ENCODE measurements at regions not wholly inside any gene's neighbourhood (a gene's known extent, or its start where the extent isn't known, plus 50 kb on each side); places are given as distances from the start of the nearest gene placed in this dataset.

DNA sequence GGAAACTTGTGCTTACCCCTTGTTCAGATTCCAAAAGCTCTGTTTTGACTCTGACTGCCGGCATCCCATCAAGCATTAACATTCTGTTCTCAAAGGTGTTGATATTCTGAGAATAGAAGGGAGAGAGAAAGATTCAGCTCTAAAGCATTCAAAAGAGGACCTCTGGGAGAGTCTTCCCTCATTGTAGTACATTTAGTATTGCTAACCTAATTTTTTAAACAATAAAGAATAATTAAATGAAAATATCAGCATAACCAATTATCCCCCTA lies 190.3 kb downstream of the KLF12 start:
- H3K27ac ChIP-seq, result peak overlapping the region in 2 of 21 experiments; percentile 45 to 64
- no peak overlapping the region for H3K4me3 ChIP-seq

DNA sequence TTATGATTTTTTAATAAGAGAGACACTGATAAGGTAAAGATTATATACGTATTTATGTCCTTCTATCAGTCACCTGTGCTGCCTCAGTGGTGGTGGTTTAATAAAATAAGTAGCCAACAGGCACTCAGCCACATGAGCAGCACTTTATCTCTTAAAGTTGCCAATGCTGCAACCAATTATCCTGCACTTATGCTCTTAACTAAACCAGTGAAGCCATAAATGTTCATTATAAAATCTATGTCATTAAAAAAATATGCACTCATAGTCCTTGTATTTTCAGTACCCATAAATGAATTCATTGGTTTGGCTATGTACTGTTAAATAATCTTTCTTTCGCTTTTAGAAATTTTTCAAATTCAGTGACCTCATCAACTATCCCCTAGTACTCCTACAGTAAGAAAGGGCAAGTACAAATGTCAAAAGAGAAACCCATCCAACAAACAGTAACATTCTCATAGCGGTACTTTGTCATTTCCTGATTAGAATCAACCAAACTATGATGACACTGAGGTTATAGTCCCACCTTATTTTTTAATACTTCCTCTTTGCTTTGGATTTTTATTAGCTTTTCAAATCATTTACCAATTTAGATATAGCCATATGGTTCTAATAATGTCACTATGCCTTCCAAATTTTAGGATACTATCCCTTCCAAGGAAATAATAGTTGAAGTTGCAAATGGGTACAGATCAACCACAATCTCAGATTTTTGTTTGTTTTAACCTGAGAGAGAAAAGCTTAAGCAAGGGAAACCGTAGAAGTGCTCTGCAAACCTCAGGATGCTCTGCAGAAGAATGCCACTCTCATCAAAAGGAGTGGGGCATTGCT lies 190.9 kb downstream of the KLF12 start:
- Histone ChIP-seq H3K27ac (peak overlapping the region in 2 of 21 experiments; percentile 45 to 64), H3K4me3 (no peak overlapping the region)

DNA sequence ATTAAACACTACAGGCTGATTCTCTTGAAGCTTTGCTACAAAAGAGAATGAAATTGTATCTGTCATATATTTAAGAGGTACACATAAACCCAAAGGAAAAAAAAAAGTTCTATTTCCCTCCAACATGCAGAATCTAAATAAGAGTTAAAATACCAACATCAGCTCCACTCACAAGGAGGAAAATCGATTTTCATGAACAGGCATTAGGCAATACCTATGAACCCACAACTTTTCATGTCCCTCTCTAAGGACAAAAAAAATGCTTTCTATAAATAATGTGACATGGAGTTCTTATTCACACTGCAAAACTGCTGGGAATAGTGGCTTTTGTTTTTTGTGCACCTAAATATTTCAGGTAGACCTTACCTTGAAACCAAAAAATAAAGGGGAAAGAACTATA lies 192.5 kb downstream of the KLF12 start:
- Histone ChIP-seq H3K27ac (no peak overlapping the region), H3K4me3 (no peak overlapping the region)

DNA sequence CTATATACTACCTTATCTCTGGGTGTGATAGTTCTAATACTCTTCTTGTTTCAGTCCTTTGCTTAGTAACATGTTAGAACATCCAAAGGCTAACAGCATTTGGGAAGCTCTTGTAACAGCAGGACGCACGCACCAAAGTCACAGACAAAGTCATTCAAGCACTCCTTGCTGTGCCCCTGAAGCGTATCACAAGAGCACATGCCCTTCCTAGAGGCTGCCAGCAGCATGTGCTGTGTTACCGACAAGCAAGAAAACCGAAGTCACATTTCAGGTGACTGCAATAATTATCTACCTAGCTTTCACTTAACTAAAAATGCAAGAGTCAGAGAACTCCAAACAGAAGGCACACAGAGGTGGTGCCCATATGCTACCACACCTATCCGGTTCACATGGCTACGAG lies 194.1 kb downstream of the KLF12 start:
- H3K27ac ChIP-seq, result no peak overlapping the region
- H3K4me3 ChIP-seq, result no peak overlapping the region

DNA sequence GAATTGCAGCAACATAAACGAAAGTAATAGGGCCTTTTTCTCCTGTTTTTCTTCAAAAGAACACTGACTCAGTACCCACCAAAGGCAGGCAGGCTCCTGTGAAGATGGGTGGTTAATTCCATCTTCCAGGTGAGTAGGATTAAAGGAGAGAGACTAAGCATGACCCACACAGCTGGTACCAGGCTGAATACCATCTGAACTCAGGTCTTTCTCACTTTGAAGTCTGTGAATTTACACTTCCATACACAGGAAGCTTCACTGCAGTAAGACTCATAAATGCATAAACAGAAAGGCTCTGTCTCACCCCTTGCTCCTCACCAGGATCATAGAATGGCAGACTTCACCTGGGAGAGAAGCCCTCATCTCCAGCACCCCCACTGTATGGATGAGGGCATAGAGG lies 194.6 kb downstream of the KLF12 start:
- H3K27ac ChIP-seq, result no peak overlapping the region

DNA sequence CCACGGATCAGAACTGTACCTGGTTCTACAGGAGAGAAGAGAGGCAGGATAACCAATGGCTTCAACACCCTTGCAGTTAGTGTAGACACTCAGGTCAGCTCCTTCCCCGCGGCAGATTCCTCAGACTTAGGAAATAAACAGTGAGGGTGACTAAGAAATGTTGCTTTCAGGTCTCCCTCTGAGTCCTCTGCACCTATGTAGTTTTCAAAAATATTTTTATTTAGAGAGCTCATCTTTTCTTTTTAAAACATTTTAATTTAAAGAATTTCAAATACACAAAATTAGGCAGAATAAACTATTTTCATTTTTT lies 195.2 kb downstream of the KLF12 start:
- no peak overlapping the region for H3K4me3 ChIP-seq
- H3K27ac ChIP-seq, result no peak overlapping the region

More for the DNA sequence above, 194.6 kb downstream of the KLF12 start:
- H3K4me3 ChIP-seq, result no peak overlapping the region

DNA sequence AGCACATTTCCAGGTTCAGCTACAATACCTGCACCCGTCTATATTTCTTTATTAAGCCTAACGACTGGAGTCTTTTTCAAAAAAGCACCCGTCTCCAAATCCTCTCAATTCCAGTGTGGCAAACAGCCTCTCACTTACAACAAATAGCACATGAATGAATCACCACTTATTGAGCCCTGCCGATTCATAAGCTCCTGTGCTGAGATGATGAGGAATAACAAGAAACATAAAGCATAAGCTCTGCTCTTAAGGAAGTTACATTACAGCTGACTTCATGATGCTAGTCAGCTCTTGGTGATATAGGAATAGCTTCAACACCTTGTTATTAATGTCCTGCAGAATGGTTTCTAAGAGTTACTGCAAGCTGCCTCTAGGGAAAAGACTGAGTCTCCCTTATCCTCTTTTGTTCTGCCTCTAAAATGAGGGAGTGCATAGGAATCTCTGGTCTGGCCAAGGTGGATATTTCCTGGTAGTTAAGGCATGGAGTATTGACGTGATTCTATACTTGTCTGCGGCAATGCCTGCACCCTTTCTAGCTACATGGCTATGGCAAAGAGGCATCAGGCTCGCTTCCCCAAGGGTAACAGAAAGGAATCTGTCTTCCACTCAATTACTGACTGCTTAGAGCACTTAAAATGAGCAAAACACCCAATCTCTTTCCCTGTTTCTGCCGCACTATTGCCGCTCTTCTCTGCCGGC lies 195.7 kb downstream of the KLF12 start:
- no peak overlapping the region for H3K27ac ChIP-seq
- H3K4me3 ChIP-seq, result no peak overlapping the region

DNA sequence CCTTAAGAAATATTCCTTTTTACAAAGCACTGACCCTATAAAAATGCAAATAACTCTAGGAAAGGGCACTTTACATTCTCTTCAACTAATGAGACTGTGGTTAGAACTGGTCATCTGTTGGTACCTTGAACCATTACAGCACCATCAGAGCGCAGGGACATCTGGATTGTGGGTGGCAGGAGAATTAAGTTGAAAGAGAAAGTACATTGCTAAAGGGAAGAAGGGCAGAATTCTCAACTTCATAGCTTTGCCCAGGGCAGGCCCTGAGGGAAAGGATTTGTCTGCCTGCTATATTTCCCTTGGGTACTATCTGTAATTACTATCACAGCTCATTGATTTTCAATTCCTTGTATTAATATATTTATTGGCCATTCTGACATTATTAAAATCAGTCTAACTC lies 196.8 kb downstream of the KLF12 start:
- no peak overlapping the region for H3K4me3 ChIP-seq
- no peak overlapping the region for H3K27ac ChIP-seq

DNA sequence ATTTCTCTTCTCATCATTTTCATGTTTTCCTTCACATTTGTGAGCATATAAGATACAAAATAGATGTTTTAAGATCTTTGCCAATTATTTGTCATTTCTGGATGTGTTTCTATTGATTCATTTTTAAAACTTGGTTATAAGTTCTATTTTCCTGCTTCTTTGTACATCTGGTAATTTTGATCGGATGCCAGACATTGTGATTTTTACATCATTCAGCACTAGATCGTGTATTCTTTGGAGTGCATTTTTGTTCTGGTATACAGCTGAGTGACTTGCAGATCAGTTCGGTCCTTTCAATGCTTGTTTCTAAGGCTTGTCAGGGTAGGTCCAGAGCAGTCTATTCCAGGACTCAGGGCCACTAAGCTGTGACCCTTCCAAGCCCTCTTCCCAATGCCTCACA lies 198.2 kb downstream of the KLF12 start:
- Histone ChIP-seq H3K27ac (no peak overlapping the region), H3K4me3 (no peak overlapping the region)

DNA sequence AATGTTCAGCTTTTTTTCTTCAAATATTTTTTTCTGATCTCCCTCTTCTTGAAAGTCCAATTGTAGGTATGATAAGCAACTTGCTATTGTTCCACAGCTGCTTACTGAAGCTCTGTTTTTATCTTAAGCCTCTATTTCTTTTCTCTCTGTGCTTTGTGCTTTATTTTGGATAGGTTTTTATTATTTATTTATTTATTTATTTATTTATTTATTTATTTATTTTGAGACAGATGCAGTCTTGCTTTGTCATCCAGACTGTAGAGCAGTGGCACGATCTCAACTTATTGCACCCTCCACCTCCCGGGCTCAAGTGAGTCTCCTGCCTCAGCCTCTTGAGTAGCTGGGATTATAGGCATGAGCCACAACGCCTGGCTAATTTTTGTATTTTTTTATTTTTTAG lies 199.4 kb downstream of the KLF12 start:
- H3K27ac ChIP-seq, result no peak overlapping the region
- H3K4me3 ChIP-seq, result no peak overlapping the region

DNA sequence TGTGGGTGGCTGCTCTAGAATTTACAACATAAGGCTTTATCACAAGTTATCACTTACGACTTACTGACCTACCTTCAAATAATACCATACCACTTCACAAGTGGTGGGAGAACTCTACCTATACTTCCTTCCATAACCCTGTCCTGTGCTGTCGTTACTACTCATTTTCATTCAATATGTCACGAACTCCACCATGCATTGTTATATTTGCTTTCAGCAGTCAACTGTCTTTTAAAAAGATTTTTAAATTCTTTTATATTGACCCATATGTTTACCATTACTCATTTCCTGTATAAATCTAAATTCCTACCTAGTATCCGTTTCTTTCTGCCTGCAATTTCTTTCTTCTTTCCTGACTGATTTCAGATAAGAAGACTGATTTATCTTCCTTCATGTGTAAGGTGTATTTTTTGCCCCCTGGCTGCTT lies 200.0 kb downstream of the KLF12 start:
- H3K27ac ChIP-seq, result no peak overlapping the region

DNA sequence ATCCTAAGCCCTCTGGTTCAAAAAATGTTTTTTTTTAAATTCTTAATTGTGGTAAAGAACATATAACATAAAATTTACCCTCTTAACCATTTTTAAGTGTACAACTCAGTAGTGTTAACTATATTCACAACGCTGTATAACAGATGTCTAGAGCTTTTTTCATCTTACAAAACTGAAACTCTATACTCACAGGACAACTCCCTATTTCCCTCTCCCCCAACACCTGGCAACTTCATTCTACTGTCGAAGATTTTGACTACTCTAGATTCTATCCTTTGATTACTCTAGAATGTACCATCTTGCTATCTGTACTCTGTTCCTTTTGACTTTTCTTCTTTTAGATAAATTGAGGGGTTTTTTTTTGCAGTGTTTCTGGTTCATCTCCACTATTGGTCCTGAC lies 200.4 kb downstream of the KLF12 start:
- H3K27ac ChIP-seq, result no peak overlapping the region

More for the DNA sequence above, 200.0 kb downstream of the KLF12 start:
- H3K4me3 ChIP-seq, result no peak overlapping the region

DNA sequence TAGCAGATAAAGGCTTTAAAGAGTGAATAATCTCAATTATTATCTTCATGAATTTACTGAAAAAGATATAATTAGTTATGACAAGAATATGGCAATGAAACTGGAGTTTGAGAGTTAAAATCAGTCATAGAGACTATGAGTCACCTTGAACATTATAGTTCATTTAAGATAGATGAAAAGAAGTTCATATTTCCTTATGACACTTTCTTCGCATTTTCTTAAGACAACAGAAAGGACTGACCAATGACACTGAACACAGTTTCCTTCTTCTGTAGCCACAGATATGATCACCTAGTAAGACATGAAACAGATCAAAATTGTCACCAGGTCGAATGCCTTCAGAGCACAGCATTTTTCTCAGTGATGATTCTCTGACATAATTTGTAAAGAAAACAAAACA lies 202.1 kb downstream of the KLF12 start:
- H3K4me3 ChIP-seq, result no peak overlapping the region
- no peak overlapping the region for H3K27ac ChIP-seq

More for the DNA sequence above, 200.4 kb downstream of the KLF12 start:
- H3K4me3 ChIP-seq, result no peak overlapping the region

DNA sequence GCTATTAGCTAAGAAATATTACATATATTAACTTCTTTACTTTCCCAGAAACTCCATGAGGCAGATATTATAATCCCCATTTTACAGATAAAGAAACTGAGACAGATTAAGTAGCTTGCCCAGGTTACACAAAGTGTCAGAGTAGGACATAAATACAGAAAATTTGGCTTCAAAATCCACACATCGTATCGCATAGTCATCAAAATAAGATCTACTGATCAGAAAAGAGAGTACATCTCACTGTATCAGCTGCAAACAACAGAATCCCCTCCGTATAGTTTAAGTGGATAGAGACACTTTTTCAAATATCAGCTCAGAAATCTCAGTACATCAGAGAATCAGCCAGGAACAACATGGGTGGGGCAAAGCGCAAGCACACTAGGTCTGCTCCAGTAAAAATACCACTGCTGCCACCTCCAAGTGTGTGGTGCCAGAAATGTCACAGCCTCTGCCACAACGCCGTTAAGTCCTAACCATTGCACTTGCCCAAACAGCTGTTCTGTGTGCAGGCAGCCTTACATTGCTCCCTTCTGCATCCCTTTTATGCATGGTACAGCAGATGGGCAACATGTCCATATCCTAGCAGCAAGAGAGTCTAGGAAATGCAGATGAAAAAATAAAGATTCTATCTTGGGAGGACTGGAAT lies 204.8 kb downstream of the KLF12 start:
- Histone ChIP-seq H3K4me3 (no peak overlapping the region), H3K27ac (no peak overlapping the region)

DNA sequence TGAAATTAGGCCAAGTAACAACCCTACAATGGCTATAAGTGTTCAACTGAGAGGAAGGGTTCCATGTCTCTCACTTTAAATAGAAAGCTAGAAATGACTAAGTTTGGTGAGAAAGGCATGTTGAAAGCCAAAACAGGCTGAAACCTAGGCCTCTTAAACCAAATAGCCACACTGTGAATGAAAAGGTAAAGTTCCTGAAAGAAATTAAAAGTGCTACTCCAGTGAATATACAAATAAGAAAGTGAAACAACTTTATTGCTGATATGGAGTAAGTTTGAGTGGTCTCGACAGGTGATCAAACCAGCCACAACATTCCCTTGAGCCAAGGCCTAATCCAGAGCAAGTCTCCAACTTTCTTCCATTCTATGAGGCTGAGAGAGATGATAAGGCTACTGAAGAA lies 209.6 kb downstream of the KLF12 start:
- H3K27ac ChIP-seq, result no peak overlapping the region
- no peak overlapping the region for H3K4me3 ChIP-seq

DNA sequence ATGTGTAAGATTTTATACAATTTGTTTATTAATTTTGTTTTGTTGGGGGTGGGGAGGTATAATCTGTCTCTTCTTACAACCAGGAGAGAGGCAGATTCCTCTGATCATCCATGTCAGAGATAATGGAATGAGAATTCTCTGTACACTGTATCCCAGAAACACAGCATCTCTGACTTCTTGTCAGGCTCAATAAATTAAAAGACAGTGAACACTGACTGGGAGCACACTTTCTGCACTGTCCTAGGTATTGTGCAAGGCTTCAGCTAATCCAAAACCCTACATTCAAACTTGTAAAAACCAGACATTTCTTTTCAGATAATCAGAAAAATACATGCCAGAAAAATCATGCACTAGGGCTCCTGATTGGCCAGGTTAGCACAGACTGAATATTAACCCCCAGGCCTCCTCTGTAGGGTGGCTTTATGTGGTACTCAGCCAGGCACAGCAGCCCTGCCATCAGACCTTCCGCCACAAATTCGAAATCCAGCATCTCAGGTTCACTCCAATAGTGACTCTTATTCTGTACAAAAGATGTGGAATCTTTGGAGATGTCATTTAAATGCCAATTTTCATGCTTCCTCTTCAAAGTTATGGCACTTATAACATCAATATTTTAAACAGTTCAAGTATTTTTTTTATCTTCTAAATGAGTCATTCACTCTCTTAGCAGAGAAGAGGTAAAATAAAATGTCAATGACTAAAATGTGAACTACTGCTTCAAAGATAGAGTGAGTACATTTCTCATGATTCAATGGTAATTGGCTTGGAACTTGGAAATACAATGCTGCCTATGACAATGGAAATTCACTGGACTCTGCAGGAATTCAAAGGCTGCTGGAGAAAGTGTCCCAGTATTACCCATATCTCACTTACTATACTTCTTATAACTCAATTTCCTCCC lies 211.5 kb downstream of the KLF12 start:
- Histone ChIP-seq H3K4me3 (no peak overlapping the region), H3K27ac (no peak overlapping the region)

DNA sequence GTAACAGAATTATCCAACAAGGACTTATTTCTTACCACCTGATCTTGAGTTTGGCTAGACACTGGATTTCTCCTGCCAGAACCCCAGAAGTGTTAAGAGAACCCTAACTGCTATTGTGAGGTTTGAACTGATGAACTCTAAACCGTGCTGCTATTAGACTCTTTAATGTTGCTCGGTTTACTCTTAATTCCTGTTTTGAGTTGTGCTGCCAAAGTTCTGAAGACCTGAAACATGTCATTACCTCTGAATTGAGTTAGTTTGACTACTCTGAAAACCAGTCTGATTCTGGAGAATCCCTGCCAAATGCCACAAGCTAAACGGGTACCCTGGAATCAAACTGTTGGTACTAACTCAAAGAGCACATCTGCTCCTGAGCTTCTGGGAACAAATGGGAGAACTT lies 215.5 kb downstream of the KLF12 start:
- Histone ChIP-seq H3K4me3 (no peak overlapping the region), H3K27ac (no peak overlapping the region)

DNA sequence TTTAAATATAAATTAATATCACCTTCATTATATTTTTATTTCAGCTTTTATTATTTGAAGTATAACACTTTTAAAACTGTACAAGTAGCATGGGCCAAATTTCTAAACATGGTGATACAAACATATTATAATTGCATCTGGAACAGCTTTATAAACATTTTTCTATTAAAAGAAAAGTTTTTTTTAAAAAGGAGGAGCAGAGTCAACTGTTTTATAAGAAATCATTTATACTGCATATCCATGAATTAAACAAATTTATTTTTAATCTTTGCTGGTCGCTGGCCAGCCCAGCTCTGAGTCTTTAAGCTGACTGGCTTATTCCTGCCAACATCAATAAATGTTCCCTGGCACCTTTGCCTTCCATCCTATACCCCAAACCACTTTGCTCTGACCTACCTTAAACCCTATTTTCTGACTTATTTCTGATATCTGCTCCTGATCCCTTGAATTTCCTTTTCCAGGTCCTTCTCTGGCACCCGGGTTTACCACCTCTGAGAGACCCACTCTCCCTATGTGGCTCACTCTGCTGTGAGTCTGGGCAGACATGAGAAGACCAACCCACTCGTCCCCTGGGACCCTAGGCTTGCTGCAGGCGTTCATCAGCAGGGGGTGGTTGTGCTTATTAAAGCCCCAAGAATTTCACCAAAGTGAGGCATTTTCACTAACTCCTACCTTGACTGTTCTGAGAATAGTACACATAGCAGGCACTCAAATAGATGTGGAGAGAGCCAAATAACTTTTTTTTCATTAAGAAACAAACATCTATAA lies 220.3 kb downstream of the KLF12 start:
- no peak overlapping the region for H3K4me3 ChIP-seq
- H3K27ac ChIP-seq, result no peak overlapping the region

DNA sequence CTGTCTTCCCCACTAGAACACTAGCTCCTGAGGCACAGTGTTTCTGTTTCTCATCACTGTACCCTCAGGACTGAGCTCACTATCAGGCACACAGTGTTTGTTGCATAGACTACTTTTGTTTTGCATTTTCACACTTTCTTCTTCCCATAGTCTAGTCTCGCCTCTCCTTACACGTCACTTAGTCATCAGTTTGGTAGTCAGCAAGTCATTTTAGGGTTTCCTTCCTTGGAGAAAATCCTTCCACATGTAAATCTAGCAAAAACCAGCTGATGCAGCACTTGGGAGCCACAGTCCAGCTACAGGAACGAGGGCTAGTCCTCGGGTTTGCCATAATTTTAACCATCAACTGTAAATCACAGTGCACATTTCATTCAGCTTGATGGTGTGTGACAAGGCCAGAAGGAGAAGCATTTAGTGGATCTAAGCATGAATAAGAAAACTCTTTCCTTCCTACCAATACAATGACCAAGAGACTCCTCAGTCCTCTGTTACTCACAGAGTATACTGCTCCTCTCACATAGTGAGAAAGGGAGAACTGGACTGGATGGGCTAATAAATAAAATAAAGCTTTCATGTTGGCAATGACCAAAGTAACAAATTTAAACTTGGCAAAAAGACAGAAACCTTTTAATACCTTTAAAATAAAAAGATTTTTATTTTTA lies 221.0 kb downstream of the KLF12 start:
- no peak overlapping the region for H3K4me3 ChIP-seq
- H3K27ac ChIP-seq, result no peak overlapping the region
